Neural cell (in vitro differentiated cells): ENCODE measurements at regions not wholly inside any gene's neighbourhood (a gene's known extent, or its start where the extent isn't known, plus 50 kb on each side); places are given as distances from the start of the nearest gene placed in this dataset.

ENCODE experiments used
- H2AFZ ChIP-seq: fragments of 200-600, 300-800 bp; sonication (generic), shearing (Covaris generic); 2 replicates; pipeline ENCODE4 v1.6.0; 2014; ENCODE audit warnings: low read depth, mild to moderate bottlenecking, antibody characterized with exemption, low read length, moderate library complexity
- H3F3A ChIP-seq: fragments of 200-600 bp; shearing (Covaris generic); 2 replicates; pipeline ENCODE4 v1.6.1; 2016; ENCODE audit warnings: mild to moderate bottlenecking, moderate library complexity, mixed read lengths, antibody characterized with exemption, low read length; ENCODE audit not compliant: insufficient read depth, poor library complexity, severe bottlenecking
- H3K27ac ChIP-seq: fragments of 200-600, 300-800 bp; sonication (generic), shearing (Covaris generic); 2 replicates; pipeline ENCODE4 v1.5.1; 2014; ENCODE audit warnings: mild to moderate bottlenecking, low read length, moderate library complexity
- H3K27me3 ChIP-seq: fragments of 300-800, 200-600 bp; sonication (generic), shearing (Covaris generic); 2 replicates; pipeline ENCODE4 v1.6.0; 2014; ENCODE audit warnings: mild to moderate bottlenecking, low read depth, low read length, moderate library complexity; ENCODE audit not compliant: insufficient read depth
- H3K36me3 ChIP-seq: fragments of 300-800, 200-600 bp; sonication (generic), shearing (Covaris generic); 2 replicates; pipeline ENCODE4 v1.5.1; 2014; ENCODE audit warnings: mild to moderate bottlenecking, antibody characterized with exemption, low read length, moderate library complexity; ENCODE audit not compliant: insufficient read depth
- H3K4me2 ChIP-seq: fragments of 300-800, 200-600 bp; sonication (generic), shearing (Covaris generic); 2 replicates; pipeline ENCODE4 v1.6.0; 2014; ENCODE audit warnings: mild to moderate bottlenecking, low read length
- H3K4me3 ChIP-seq: fragments of 300-800, 200-600 bp; sonication (generic), shearing (Covaris generic); 2 replicates; pipeline ENCODE4 v1.5.1; 2014; ENCODE audit warnings: mild to moderate bottlenecking, low read length, moderate library complexity
- H3K79me2 ChIP-seq: fragments of 200-600 bp; shearing (Covaris generic); replicated peaks from 2 replicates; pipeline ENCODE4 v1.6.0; 2014; ENCODE audit warnings: mild to moderate bottlenecking, low read length, moderate library complexity; ENCODE audit not compliant: insufficient read depth
- H3K9ac ChIP-seq: fragments of 300-800, 200-600 bp; sonication (generic), shearing (Covaris generic); 2 replicates; pipeline ENCODE4 v1.6.1; 2016; ENCODE audit warnings: mild to moderate bottlenecking, low read length, mixed read lengths
- H3K9me2 ChIP-seq: fragments of 200-600 bp; shearing (Covaris generic); 2 replicates; pipeline ENCODE4 v1.6.1; 2016; ENCODE audit warnings: mild to moderate bottlenecking, low read length, mixed read lengths; ENCODE audit not compliant: insufficient read depth
- H3K9me3 ChIP-seq: fragments of 200-600, 300-800 bp; sonication (generic), shearing (Covaris generic); 2 replicates; pipeline ENCODE4 v1.6.1; 2016; ENCODE audit warnings: mild to moderate bottlenecking, mixed run types, low read length, moderate library complexity, mixed read lengths
- H4K20me1 ChIP-seq: fragments of 200-600 bp; shearing (Covaris generic); 2 replicates; pipeline ENCODE4 v1.6.1; 2016; ENCODE audit warnings: mild to moderate bottlenecking, mixed run types; ENCODE audit not compliant: insufficient read depth
- EP300 ChIP-seq: fragments of 450-650 bp; conservative IDR thresholded peaks from 2 replicates; pipeline ENCODE4 v1.6.1; 2014; ENCODE audit warnings: antibody characterized with exemption, mild to moderate bottlenecking, moderate library complexity; ENCODE audit not compliant: poor library complexity, severe bottlenecking
- EZH2 ChIP-seq: fragments of 200-600, 300-800 bp; shearing (Covaris generic), sonication (generic); IDR thresholded peaks from 2 replicates; pipeline ENCODE4 v1.6.1; 2014; ENCODE audit warnings: antibody characterized with exemption, low read length, borderline replicate concordance, mild to moderate bottlenecking; ENCODE audit not compliant: insufficient read depth, poor library complexity, severe bottlenecking
- MXI1 ChIP-seq: fragments of 450-650 bp; conservative IDR thresholded peaks from 2 replicates; pipeline ENCODE4 v1.6.1; 2014; ENCODE audit warnings: antibody characterized with exemption, mild to moderate bottlenecking; ENCODE audit not compliant: poor library complexity, severe bottlenecking
- POLR2AphosphoS5 ChIP-seq: IDR thresholded peaks from 2 replicates; pipeline ENCODE4 v1.6.1; 2012
- RAD21 ChIP-seq: fragments of 450-650 bp; conservative IDR thresholded peaks from 2 replicates; pipeline ENCODE4 v1.6.1; 2014; ENCODE audit warnings: antibody characterized with exemption, mild to moderate bottlenecking, moderate library complexity
- REST ChIP-seq: IDR thresholded peaks from 2 replicates; pipeline ENCODE4 v1.6.1; 2012; ENCODE audit warnings: borderline replicate concordance
- SMC3 ChIP-seq: fragments of 450-650 bp; conservative IDR thresholded peaks from 2 replicates; pipeline ENCODE4 v1.6.1; 2014; ENCODE audit warnings: antibody characterized with exemption, mild to moderate bottlenecking, moderate library complexity; ENCODE audit not compliant: poor library complexity
- TAF1 ChIP-seq: IDR thresholded peaks from 2 replicates; pipeline ENCODE4 v1.6.1; 2012; ENCODE audit warnings: low read depth
- TF ChIP-seq, protein P1 (sequence below): fragments of 450-650 bp; IDR thresholded peaks from 2 replicates; pipeline ENCODE4 v1.5.1; 2014; ENCODE audit warnings: antibody characterized with exemption, mild to moderate bottlenecking, moderate library complexity; ENCODE audit not compliant: poor library complexity, severe bottlenecking

DNA sequence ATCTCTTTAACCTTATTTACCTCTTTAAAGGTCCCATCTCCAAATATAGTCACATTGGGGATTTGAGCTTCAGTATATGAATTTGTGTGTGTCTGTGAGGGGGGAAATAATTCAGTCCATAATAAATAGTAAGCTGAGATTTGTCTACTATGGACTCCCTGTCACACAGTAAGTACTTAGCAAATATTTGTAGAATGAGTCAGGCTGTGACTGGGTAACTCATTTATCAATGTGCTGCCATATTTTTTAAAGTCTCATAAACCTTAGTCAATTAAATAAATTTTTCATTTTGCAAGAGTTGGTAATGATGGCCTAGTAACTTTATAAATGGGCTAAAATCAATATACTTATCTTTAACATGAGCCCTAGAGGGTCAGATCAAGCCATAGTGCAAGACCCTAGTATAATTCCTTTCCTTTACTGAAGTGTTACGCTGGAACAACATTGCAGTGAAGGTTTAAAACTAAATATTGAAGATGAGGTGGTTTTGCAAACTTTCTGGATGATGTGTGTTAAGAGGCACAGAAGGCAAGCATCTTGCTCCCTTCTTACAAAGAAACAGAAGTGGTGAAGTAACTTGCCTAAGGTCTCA is 305.1 kb downstream of the KCNRG start:
- Histone ChIP-seq H3K4me2 (no peak overlapping the region), H3K27me3 (no peaks in the 10 kb centered on the region), H3K36me3 (no peaks in the 10 kb centered on the region), H4K20me1 (no peaks in the 10 kb centered on the region), H3F3A (no peaks in the 10 kb centered on the region), H3K27ac (no peak overlapping the region), H3K9me3 (no peaks in the 10 kb centered on the region), H3K9ac (no peak overlapping the region), H3K79me2 (no peaks in the 10 kb centered on the region), H2AFZ (no peak overlapping the region), H3K4me3 (no peak overlapping the region), H3K9me2 (no peaks in the 10 kb centered on the region)
- TF ChIP-seq TAF1: no peak
- no peak for TF ChIP-seq REST
- TF ChIP-seq RAD21: no peak

GRCh38 chr13:50322006-50322405 is 306.8 kb downstream of the KCNRG start:
- H3K79me2 ChIP-seq: no peaks in the 10 kb centered on the region
- H3K9me3 ChIP-seq: no peaks in the 10 kb centered on the region
- no peak overlapping the region for H2AFZ ChIP-seq
- H3K27ac ChIP-seq: no peak overlapping the region
- no peak overlapping the region for H3K4me2 ChIP-seq
- no peaks in the 10 kb centered on the region for H4K20me1 ChIP-seq
- TF ChIP-seq RAD21: no peak
- TF ChIP-seq TAF1: no peak
- TF ChIP-seq, protein P1, sequence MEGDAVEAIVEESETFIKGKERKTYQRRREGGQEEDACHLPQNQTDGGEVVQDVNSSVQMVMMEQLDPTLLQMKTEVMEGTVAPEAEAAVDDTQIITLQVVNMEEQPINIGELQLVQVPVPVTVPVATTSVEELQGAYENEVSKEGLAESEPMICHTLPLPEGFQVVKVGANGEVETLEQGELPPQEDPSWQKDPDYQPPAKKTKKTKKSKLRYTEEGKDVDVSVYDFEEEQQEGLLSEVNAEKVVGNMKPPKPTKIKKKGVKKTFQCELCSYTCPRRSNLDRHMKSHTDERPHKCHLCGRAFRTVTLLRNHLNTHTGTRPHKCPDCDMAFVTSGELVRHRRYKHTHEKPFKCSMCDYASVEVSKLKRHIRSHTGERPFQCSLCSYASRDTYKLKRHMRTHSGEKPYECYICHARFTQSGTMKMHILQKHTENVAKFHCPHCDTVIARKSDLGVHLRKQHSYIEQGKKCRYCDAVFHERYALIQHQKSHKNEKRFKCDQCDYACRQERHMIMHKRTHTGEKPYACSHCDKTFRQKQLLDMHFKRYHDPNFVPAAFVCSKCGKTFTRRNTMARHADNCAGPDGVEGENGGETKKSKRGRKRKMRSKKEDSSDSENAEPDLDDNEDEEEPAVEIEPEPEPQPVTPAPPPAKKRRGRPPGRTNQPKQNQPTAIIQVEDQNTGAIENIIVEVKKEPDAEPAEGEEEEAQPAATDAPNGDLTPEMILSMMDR: no peak
- TF ChIP-seq EP300: no peak
- no peak for TF ChIP-seq EZH2
- no peak for TF ChIP-seq MXI1
- no peak for TF ChIP-seq SMC3
- TF ChIP-seq REST: no peak
- TF ChIP-seq POLR2AphosphoS5: no peak
- no peak overlapping the region for H3K4me3 ChIP-seq
- H3K36me3 ChIP-seq: no peaks in the 10 kb centered on the region
- no peak overlapping the region for H3K9ac ChIP-seq
- no peaks in the 10 kb centered on the region for H3K27me3 ChIP-seq
- no peaks in the 10 kb centered on the region for H3F3A ChIP-seq
- no peaks in the 10 kb centered on the region for H3K9me2 ChIP-seq
